GM12878 (cell line): ENCODE measurements at regions not wholly inside any gene's neighbourhood (a gene's known extent, or its start where the extent isn't known, plus 50 kb on each side); places are given as distances from the start of the nearest gene placed in this dataset.

Experiments
- ATAC-seq: fragments of 200-7000 bp; cut with Tn5 transposase; 3 replicates; pipeline ENCODE4 v1.9.1; 2020; ENCODE audit warnings: mild to moderate bottlenecking, moderate library complexity
- BruUV-seq: library from RNA; stranded (reverse); fragments of 400-500 nt; replicated peaks from 2 replicates; lab custom pipeline; 2021; lab: Mats Ljungman, UMichigan
- CTCF ChIA-PET: fragments of 300-600 bp; sonication (Branson Sonifier 250); formaldehyde crosslinking; extraction: SDS; loops from one replicate; lab custom pipeline; 2021; ENCODE audit warnings: inconsistent platforms; lab: Yijun Ruan, JAX
- POLR2A ChIA-PET: fragments of 350-600 bp; formaldehyde crosslinking; extraction: SDS; loops from one replicate; lab custom pipeline; 2021; ENCODE audit warnings: inconsistent platforms; lab: Charles Lee
- RAD21 ChIA-PET: fragments of 300-600 bp; sonication (Branson Sonifier 250); formaldehyde crosslinking; loops from one replicate; lab custom pipeline; 2023; ENCODE audit warnings: antibody characterized with exemption; ENCODE audit not compliant: unreplicated experiment; lab: Charles Lee
- SMC1A ChIA-PET: fragments of 300-600 bp; sonication (Branson Sonifier 250); formaldehyde crosslinking; loops from one replicate; lab custom pipeline; 2023; ENCODE audit not compliant: unreplicated experiment, uncharacterized antibody; lab: Charles Lee
- DNase-seq: peaks from one replicate; pipeline ENCODE4 v3.0.0-alpha.2; 2011; ENCODE audit warnings: low read depth, low spot score
- FAIRE-seq: peaks from 3 replicates; lab custom pipeline; 2011; peaks lifted over from hg19 to GRCh38; lab: Jason Lieb, UNC
- H2AFZ ChIP-seq: 2 replicates; pipeline ENCODE4 v1.6.0; 2011; ENCODE audit warnings: low read depth, low read length, control low read depth; ENCODE audit not compliant: control insufficient read depth
- H3K27ac ChIP-seq: 2 replicates; pipeline ENCODE4 v1.5.1; 2011; ENCODE audit warnings: control low read depth; ENCODE audit not compliant: control insufficient read depth, insufficient read depth
- H3K27me3 ChIP-seq, 2 experiments: replicated peaks in 1 of 2; 2 replicates each; pipeline versions ENCODE4 v1.6.0 to v1.6.1; 2011; ENCODE audit warnings: low read length in 1 of 2; ENCODE audit not compliant: control insufficient read depth in 2 of 2, insufficient read depth in 2 of 2
- H3K36me3 ChIP-seq, 2 experiments: 2 replicates each; pipeline ENCODE4 v1.5.1; 2011; ENCODE audit warnings: low read length in 1 of 2; ENCODE audit not compliant: control insufficient read depth in 2 of 2, insufficient read depth in 2 of 2
- H3K4me1 ChIP-seq: 2 replicates; pipeline ENCODE4 v1.6.1; 2011; ENCODE audit warnings: mild to moderate bottlenecking, low read length, moderate library complexity, mixed read lengths; ENCODE audit not compliant: control insufficient read depth, insufficient read depth
- H3K4me2 ChIP-seq: 2 replicates; pipeline ENCODE4 v1.6.0; 2011; ENCODE audit warnings: control low read depth; ENCODE audit not compliant: control insufficient read depth, insufficient read depth
- H3K4me3 ChIP-seq: fragments of 200-600 bp; sonication (generic); 2 replicates; pipeline ENCODE4 v1.5.1; 2016
- H3K79me2 ChIP-seq: 2 replicates; pipeline ENCODE4 v1.6.0; 2011; ENCODE audit warnings: low read length; ENCODE audit not compliant: control insufficient read depth, insufficient read depth
- H3K9ac ChIP-seq: 2 replicates; pipeline ENCODE4 v1.8.0; 2011; ENCODE audit warnings: low read length, control low read depth, mixed read lengths; ENCODE audit not compliant: control insufficient read depth, insufficient read depth
- H3K9me3 ChIP-seq: replicated peaks from 3 replicates; pipeline ENCODE4 v1.5.1; 2011; ENCODE audit warnings: mild to moderate bottlenecking, low read length; ENCODE audit not compliant: control insufficient read depth, insufficient read depth
- H4K20me1 ChIP-seq: 2 replicates; pipeline ENCODE4 v1.6.0; 2011; ENCODE audit not compliant: control insufficient read depth, insufficient read depth
- MEF2A ChIP-seq: IDR thresholded peaks from 2 replicates; pipeline ENCODE4 v1.6.1; 2011; ENCODE audit warnings: low read depth, mild to moderate bottlenecking, low read length, moderate library complexity; ENCODE audit not compliant: insufficient read depth
- RELA ChIP-seq: fragments of 450-650 bp; IDR thresholded peaks from 2 replicates; pipeline ENCODE4 v1.8.0; 2014; ENCODE audit warnings: borderline replicate concordance; ENCODE audit not compliant: partially characterized antibody
- SMARCA5 ChIP-seq: fragments of 450-650 bp; IDR thresholded peaks from 2 replicates; pipeline ENCODE4 v1.6.1; 2017; ENCODE audit warnings: mild to moderate bottlenecking
- SP1 ChIP-seq: IDR thresholded peaks from one replicate; pipeline ENCODE4 v1.6.1; 2011; ENCODE audit warnings: low read depth, low read length
- TAF1 ChIP-seq: IDR thresholded peaks from 2 replicates; pipeline ENCODE4 v1.6.1; 2011; ENCODE audit warnings: mild to moderate bottlenecking, low read depth, low read length, borderline replicate concordance
- TCF3 ChIP-seq: IDR thresholded peaks from 2 replicates; pipeline ENCODE4 v1.6.1; 2012; ENCODE audit warnings: low read depth, mild to moderate bottlenecking, low read length, borderline replicate concordance; ENCODE audit not compliant: insufficient read depth
- in situ Hi-C: fragments of 300-500 bp; cut with MboI; formaldehyde crosslinking; loops from 9 replicates; pipeline ENCODE4 v1.14.3; 2018; ENCODE audit warnings: mixed read lengths
- intact Hi-C: fragments of 100-400 bp; cut with micrococcal nuclease; formaldehyde crosslinking; loops from one replicate; pipeline ENCODE4 v1.14.2; 2022; ENCODE audit not compliant: unreplicated experiment
- TF ChIP-seq, protein P1 (sequence below): IDR thresholded peaks from 2 replicates; pipeline ENCODE4 v1.6.1; 2011; ENCODE audit warnings: low read depth, mild to moderate bottlenecking, low read length, moderate library complexity, borderline replicate concordance; ENCODE audit errors: extremely low read depth

DNA sequence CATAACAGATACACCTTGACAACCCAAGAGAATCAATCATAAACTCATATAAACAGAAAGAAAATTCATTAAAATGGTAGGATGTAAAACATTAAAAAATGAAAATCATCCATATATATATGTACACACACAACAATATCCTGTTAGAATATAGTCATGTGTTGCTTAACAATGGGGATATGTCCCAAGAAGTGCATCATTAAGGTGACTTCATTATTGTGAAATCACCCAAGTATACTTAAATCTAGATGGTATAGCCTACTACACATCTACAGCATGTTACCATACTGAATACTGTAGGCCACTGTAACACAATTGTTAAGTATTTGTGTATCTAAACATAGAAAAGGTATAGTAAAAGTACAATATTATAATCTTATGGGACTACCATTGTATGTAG lies 115.8 kb upstream of the TMEM168 start (continued):
- TF ChIP-seq RELA (no peak), SP1 (no peak)
- TF ChIP-seq, all 136 proteins: peak for 0

DNA sequence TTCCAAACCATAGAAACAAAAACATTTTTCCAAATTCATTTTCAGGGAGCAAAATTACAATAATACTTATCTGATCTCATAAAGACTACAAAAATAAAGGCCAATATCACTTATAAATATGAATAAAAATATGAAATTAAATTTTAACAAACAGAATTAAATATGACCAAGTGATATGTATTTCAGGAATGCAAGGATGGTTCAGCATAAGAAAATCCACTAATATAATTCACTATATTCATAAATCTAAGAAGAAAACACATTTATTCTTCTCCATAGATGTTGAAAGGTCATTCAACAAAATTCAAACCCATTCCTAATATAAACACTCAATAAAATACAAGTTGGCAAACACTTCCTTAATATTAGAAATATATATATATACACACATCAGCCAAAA lies 115.2 kb upstream of the TMEM168 start:
- ChIA-PET SMC1A (no interaction called here), RAD21 (no interaction called here), POLR2A (no interaction called here)
- Histone ChIP-seq H3K27me3 (no peaks in the 10 kb centered on the region), H3K9me3 (no peaks in the 10 kb centered on the region; the same call in 1 of the 3 replicates), H3K27ac (no peak overlapping the region), H3K36me3 (no peaks in the 10 kb centered on the region; a peak in 1 of 4 replicates), H3K4me1 (no peaks in the 10 kb centered on the region), H4K20me1 (no peaks in the 10 kb centered on the region), H2AFZ (no peak overlapping the region), H3K4me3 (no peak overlapping the region), H3K9ac (no peak overlapping the region)
- no peak for DNase-seq
- intact Hi-C loops: no loop called here
- no TSS peak for BruUV-seq
- in situ Hi-C loops: no loop called here
- no peak for TF ChIP-seq TAF1
- TF ChIP-seq, protein P1, sequence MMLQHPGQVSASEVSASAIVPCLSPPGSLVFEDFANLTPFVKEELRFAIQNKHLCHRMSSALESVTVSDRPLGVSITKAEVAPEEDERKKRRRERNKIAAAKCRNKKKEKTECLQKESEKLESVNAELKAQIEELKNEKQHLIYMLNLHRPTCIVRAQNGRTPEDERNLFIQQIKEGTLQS: no peak
- no peak for TF ChIP-seq SMARCA5
- no peak for TF ChIP-seq MEF2A
- TF ChIP-seq TCF3: no peak
- TF ChIP-seq, all 136 proteins: peak for 0
- Histone ChIP-seq H3K4me2 (no peak overlapping the region), H3K79me2 (no peaks in the 10 kb centered on the region)
- CTCF ChIA-PET: no interaction called here
- FAIRE-seq (no peak), ATAC-seq (no peak)
